ENCODE measurements at regions not wholly inside any gene's neighbourhood (a gene's known extent, or its start where the extent isn't known, plus 50 kb on each side); places are given as distances from the start of the nearest gene placed in this dataset.

GRCh38 chr6:166747644-166748595 is 120.9 kb upstream of the RPS6KA2 start:
- DNase-seq = no peak

- no peak for DNase-seq
Measured at GRCh38 chr6:166745801-166746668, 119.0 kb upstream of the RPS6KA2 start.

- no peak for DNase-seq
Measured at GRCh38 chr6:166744223-166745134, 117.4 kb upstream of the RPS6KA2 start.

GRCh38 chr6:166743406-166744222 is 116.6 kb upstream of the RPS6KA2 start:
- no peak for DNase-seq

GRCh38 chr6:166742981-166743380 is 115.9 kb upstream of the RPS6KA2 start:
- no peak for DNase-seq

GRCh38 chr6:166739976-166740318 is 112.9 kb upstream of the RPS6KA2 start:
- no peak for DNase-seq

GRCh38 chr6:166739117-166739975 is 112.3 kb upstream of the RPS6KA2 start:
- DNase-seq = no peak

GRCh38 chr6:166738386-166739116 is 111.5 kb upstream of the RPS6KA2 start:
- DNase-seq = no peak

- no peak for DNase-seq
Measured at GRCh38 chr6:166737261-166737660, 110.2 kb upstream of the RPS6KA2 start.

GRCh38 chr6:166736634-166737033 is 109.6 kb upstream of the RPS6KA2 start:
- DNase-seq = no peak

- no peak for DNase-seq
Measured at GRCh38 chr6:166733900-166734299, 106.8 kb upstream of the RPS6KA2 start.

GRCh38 chr6:166729658-166730057 is 102.6 kb upstream of the RPS6KA2 start:
- DNase-seq = no peak

- no peak for DNase-seq
Measured at GRCh38 chr6:166728884-166729530, 102.0 kb upstream of the RPS6KA2 start.

- DNase-seq = no peak
Measured at GRCh38 chr6:166726201-166726600, 99.2 kb upstream of the RPS6KA2 start.

- no peak for DNase-seq
Measured at GRCh38 chr6:166725571-166725970, 98.5 kb upstream of the RPS6KA2 start.

- DNase-seq = no peak
Measured at GRCh38 chr6:166724576-166724975, 97.5 kb upstream of the RPS6KA2 start.

- no peak for DNase-seq
Measured at GRCh38 chr6:166722785-166723184, 95.7 kb upstream of the RPS6KA2 start.

GRCh38 chr6:166721576-166721975 is 94.5 kb upstream of the RPS6KA2 start:
- DNase-seq = no peak

GRCh38 chr6:166720856-166721255 is 93.8 kb upstream of the RPS6KA2 start:
- no peak for DNase-seq

- DNase-seq = no peak
Measured at GRCh38 chr6:166719019-166719418, 92.0 kb upstream of the RPS6KA2 start.
